Type B pancreatic cell (in vitro differentiated cells): ENCODE measurements at regions not wholly inside any gene's neighbourhood (a gene's known extent, or its start where the extent isn't known, plus 50 kb on each side); places are given as distances from the start of the nearest gene placed in this dataset.

ENCODE experiments used
- DNase-seq: peaks from one replicate; pipeline ENCODE4 v3.0.0; 2021; ENCODE audit warnings: mixed read lengths; ENCODE audit not compliant: unreplicated experiment; ENCODE audit errors: extremely low spot score
- H3K27ac Mint-ChIP-seq: 2 replicates; pipeline ENCODE4 v1.8.0; 2021; ENCODE audit warnings: mild to moderate bottlenecking, mixed read lengths
- H3K27me3 Mint-ChIP-seq: 2 replicates; pipeline ENCODE4 v1.8.0; 2021; ENCODE audit warnings: mixed read lengths
- H3K36me3 Mint-ChIP-seq: 2 replicates; pipeline ENCODE4 v1.8.0; 2021; ENCODE audit warnings: mixed read lengths
- H3K4me1 Mint-ChIP-seq: one replicate; pipeline ENCODE4 v1.8.0; 2021; ENCODE audit warnings: mixed read lengths; ENCODE audit not compliant: unreplicated experiment
- H3K4me3 Mint-ChIP-seq: 2 replicates; pipeline ENCODE4 v1.8.0; 2021; ENCODE audit warnings: mild to moderate bottlenecking, mixed read lengths
- H3K9me3 Mint-ChIP-seq: 2 replicates; pipeline ENCODE4 v1.8.0; 2021; ENCODE audit warnings: mixed read lengths
- CTCF ChIP-seq: fragments of 200-600 bp; sonication (generic); conservative IDR thresholded peaks from 2 replicates; pipeline ENCODE4 v1.5.0; 2021; ENCODE audit warnings: antibody characterized with exemption, mild to moderate bottlenecking

GRCh38 chr21:23633447-23633940, 1973.8 kb downstream of the MRPL39 start:
- Mint-ChIP-seq H3K4me1 (no peaks in the 10 kb centered on the region), H3K4me3 (no peak overlapping the region), H3K27me3 (no peaks in the 10 kb centered on the region), H3K9me3 (no peaks in the 10 kb centered on the region), H3K27ac (no peak overlapping the region), H3K36me3 (no peaks in the 10 kb centered on the region)
- TF ChIP-seq CTCF: no peak
- no peak for DNase-seq

- Mint-ChIP-seq H3K9me3 (no peaks in the 10 kb centered on the region), H3K36me3 (no peaks in the 10 kb centered on the region), H3K4me3 (no peak overlapping the region), H3K27me3 (no peaks in the 10 kb centered on the region), H3K27ac (no peak overlapping the region), H3K4me1 (no peaks in the 10 kb centered on the region)
- no peak for TF ChIP-seq CTCF
- no peak for DNase-seq
Measured at GRCh38 chr21:23624281-23624680, 1983.0 kb downstream of the MRPL39 start.

- Mint-ChIP-seq H3K4me3 (no peak overlapping the region), H3K36me3 (no peaks in the 10 kb centered on the region)
Measured at GRCh38 chr21:23613014-23613413, 1994.3 kb downstream of the MRPL39 start.

GRCh38 chr21:23612210-23612609, 1995.1 kb downstream of the MRPL39 start:
- no peak for DNase-seq
- H3K27me3 Mint-ChIP-seq: no peaks in the 10 kb centered on the region
- no peaks in the 10 kb centered on the region for H3K36me3 Mint-ChIP-seq
- H3K4me1 Mint-ChIP-seq: no peaks in the 10 kb centered on the region
- no peak for TF ChIP-seq CTCF
- H3K27ac Mint-ChIP-seq: no peak overlapping the region
- H3K9me3 Mint-ChIP-seq: no peaks in the 10 kb centered on the region
- H3K4me3 Mint-ChIP-seq: no peak overlapping the region

More at GRCh38 chr21:23613014-23613413, 1994.3 kb downstream of the MRPL39 start:
- Mint-ChIP-seq H3K27me3 (no peaks in the 10 kb centered on the region), H3K9me3 (no peaks in the 10 kb centered on the region), H3K4me1 (no peaks in the 10 kb centered on the region), H3K27ac (no peak overlapping the region)
- no peak for TF ChIP-seq CTCF
- DNase-seq: no peak

GRCh38 chr21:23607782-23608431, 1999.4 kb downstream of the MRPL39 start:
- TF ChIP-seq CTCF: no peak
- no peaks in the 10 kb centered on the region for H3K9me3 Mint-ChIP-seq
- H3K36me3 Mint-ChIP-seq: no peaks in the 10 kb centered on the region
- H3K4me3 Mint-ChIP-seq: no peak overlapping the region
- DNase-seq: no peak
- no peak overlapping the region for H3K27ac Mint-ChIP-seq
- H3K27me3 Mint-ChIP-seq: no peaks in the 10 kb centered on the region
- H3K4me1 Mint-ChIP-seq: no peaks in the 10 kb centered on the region
